ENCODE measurements at regions not wholly inside any gene's neighbourhood (a gene's known extent, or its start where the extent isn't known, plus 50 kb on each side); places are given as distances from the start of the nearest gene placed in this dataset.

GRCh38 chr13:58399263-58399662 lies 767.7 kb downstream of the PCDH17 start:
- TF ChIP-seq CTCF (IDR thresholded peaks at IDR 0.05) (no peak), POLR2AphosphoS5 (IDR thresholded peaks at IDR 0.05) (no peak)

Measured in sigmoid colon (tissue), 4 donors.